ENCODE measurements at regions not wholly inside any gene's neighbourhood (a gene's known extent, or its start where the extent isn't known, plus 50 kb on each side); places are given as distances from the start of the nearest gene placed in this dataset.

DNA sequence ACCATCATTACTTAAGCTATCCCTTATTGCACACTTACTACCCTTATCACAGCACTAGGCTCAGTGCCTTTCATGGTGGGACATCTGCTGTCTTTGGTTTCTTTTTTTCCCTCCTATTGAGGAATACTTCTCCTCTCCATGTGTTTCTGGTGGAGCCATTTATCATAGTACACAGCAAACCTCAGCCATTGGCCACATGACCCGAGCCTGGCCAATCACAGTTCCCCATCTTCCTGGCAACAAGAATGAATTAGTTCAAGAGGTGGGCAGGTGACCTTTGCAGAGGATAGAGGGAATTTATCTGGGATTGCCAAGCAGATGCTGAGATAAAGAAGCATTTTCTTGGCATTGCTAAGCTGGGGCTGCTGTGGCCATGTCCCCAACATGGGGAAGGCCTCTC is 101.1 kb upstream of the ZNF618 start:
- H2AK9ac ChIP-seq (replicated peaks; ENCODE audit: low read depth, low read length, poor library complexity): no peak overlapping the region
- peaks cover 5% of the 10 kb centered on the region; the same call in 1 of the 2 replicates for H3K9me3 ChIP-seq (ENCODE audit: control insufficient read depth, insufficient read depth, low read length)
- no peak overlapping the region for H2BK20ac ChIP-seq (ENCODE audit: low read depth, low read length)
- H3K14ac ChIP-seq (replicated peaks; ENCODE audit: low read depth, low read length): no peak overlapping the region
- no peak overlapping the region for H3K27ac ChIP-seq (ENCODE audit: insufficient read depth, low read length)
- no peaks in the 10 kb centered on the region for H3K9me1 ChIP-seq (ENCODE audit: insufficient read depth, low read length)
- no peak overlapping the region for H3K23ac ChIP-seq (ENCODE audit: low read depth, low read length)
- DNase-seq (no peak), ATAC-seq (ENCODE audit: low read depth) (no peak)
- H3K9ac ChIP-seq (ENCODE audit: low read depth, low read length): no peak overlapping the region
- intact Hi-C loops (cut with micrococcal nuclease) (no loop called here), dilution Hi-C loops (cut with HindIII; ENCODE audit: low sequenced_read_pairs, unreplicated experiment) (no loop called here), in situ Hi-C loops (cut with MboI; ENCODE audit: low sequenced_read_pairs) (loop anchor here (25.0 kb wide), 1 partner anchor 87 kb away; no protein-coding TSS in a partner anchor)
- ChIA-PET CTCF (no interaction called here), POLR2A (ENCODE audit: unreplicated experiment) (no interaction called here)
- TF ChIP-seq, protein P1, sequence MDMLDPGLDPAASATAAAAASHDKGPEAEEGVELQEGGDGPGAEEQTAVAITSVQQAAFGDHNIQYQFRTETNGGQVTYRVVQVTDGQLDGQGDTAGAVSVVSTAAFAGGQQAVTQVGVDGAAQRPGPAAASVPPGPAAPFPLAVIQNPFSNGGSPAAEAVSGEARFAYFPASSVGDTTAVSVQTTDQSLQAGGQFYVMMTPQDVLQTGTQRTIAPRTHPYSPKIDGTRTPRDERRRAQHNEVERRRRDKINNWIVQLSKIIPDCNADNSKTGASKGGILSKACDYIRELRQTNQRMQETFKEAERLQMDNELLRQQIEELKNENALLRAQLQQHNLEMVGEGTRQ (IDR thresholded peaks at IDR 0.05; ENCODE audit: low read depth, low read length): no peak
- TF ChIP-seq RCOR1 (IDR thresholded peaks at IDR 0.05; ENCODE audit: insufficient replicate concordance, low read length) (no peak), MAZ (IDR thresholded peaks at IDR 0.05; ENCODE audit: borderline replicate concordance, low read depth, low read length) (no peak), CEBPB (IDR thresholded peaks at IDR 0.05; ENCODE audit: low read depth, low read length) (no peak), NFE2L2 (IDR thresholded peaks at IDR 0.05; ENCODE audit: low read depth, low read length) (no peak), BHLHE40 (IDR thresholded peaks at IDR 0.05; ENCODE audit: low read depth, low read length) (no peak), RFX5 (IDR thresholded peaks at IDR 0.05; ENCODE audit: low read depth, low read length) (no peak), POLR2A (IDR thresholded peaks at IDR 0.05; ENCODE audit: low read depth, low read length) (no peak), FOS (IDR thresholded peaks at IDR 0.05; ENCODE audit: low read depth, low read length) (no peak), SMC3 (IDR thresholded peaks at IDR 0.05; ENCODE audit: low read depth, low read length) (no peak), MXI1 (IDR thresholded peaks at IDR 0.05; ENCODE audit: borderline replicate concordance, low read depth, low read length) (no peak), CHD1 (IDR thresholded peaks at IDR 0.05; ENCODE audit: low read depth, low read length) (no peak), MAFK (IDR thresholded peaks at IDR 0.05; ENCODE audit: low read depth, low read length) (no peak), RAD21 (IDR thresholded peaks at IDR 0.05; ENCODE audit: low read length) (no peak)
- TF ChIP-seq, protein P2, sequence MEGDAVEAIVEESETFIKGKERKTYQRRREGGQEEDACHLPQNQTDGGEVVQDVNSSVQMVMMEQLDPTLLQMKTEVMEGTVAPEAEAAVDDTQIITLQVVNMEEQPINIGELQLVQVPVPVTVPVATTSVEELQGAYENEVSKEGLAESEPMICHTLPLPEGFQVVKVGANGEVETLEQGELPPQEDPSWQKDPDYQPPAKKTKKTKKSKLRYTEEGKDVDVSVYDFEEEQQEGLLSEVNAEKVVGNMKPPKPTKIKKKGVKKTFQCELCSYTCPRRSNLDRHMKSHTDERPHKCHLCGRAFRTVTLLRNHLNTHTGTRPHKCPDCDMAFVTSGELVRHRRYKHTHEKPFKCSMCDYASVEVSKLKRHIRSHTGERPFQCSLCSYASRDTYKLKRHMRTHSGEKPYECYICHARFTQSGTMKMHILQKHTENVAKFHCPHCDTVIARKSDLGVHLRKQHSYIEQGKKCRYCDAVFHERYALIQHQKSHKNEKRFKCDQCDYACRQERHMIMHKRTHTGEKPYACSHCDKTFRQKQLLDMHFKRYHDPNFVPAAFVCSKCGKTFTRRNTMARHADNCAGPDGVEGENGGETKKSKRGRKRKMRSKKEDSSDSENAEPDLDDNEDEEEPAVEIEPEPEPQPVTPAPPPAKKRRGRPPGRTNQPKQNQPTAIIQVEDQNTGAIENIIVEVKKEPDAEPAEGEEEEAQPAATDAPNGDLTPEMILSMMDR (conservative IDR thresholded peaks at IDR 0.05; ENCODE audit: low read depth, low read length): no peak
- TF ChIP-seq, protein P3, sequence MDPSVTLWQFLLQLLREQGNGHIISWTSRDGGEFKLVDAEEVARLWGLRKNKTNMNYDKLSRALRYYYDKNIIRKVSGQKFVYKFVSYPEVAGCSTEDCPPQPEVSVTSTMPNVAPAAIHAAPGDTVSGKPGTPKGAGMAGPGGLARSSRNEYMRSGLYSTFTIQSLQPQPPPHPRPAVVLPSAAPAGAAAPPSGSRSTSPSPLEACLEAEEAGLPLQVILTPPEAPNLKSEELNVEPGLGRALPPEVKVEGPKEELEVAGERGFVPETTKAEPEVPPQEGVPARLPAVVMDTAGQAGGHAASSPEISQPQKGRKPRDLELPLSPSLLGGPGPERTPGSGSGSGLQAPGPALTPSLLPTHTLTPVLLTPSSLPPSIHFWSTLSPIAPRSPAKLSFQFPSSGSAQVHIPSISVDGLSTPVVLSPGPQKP (IDR thresholded peaks at IDR 0.05; ENCODE audit: borderline replicate concordance, low read depth, low read length): no peak
- no CpG with 5 or more reads among the region's 1 CpG for WGBS, 2 experiments (ENCODE audit: extremely low coverage in 2 of 2, insufficient read length in 1 of 2)
- H2AK5ac ChIP-seq (ENCODE audit: low read depth, low read length): no peak overlapping the region
- no peak overlapping the region for H3K4ac ChIP-seq (ENCODE audit: low read depth, low read length)
- H4K20me1 ChIP-seq (ENCODE audit: insufficient read depth, low read length): no peaks in the 10 kb centered on the region
- no peak overlapping the region for H2AFZ ChIP-seq (replicated peaks; ENCODE audit: low read length, poor library complexity)
- no peak overlapping the region for H3K4me2 ChIP-seq (ENCODE audit: low read depth, low read length)
- no peaks in the 10 kb centered on the region for H3K4me1 ChIP-seq (ENCODE audit: control insufficient read depth, insufficient read depth, low read length)
- no peak overlapping the region for H2BK120ac ChIP-seq (ENCODE audit: low read depth, low read length)
- BruUV-seq (replicated peaks): no TSS peak
- H3K27me3 ChIP-seq (ENCODE audit: control insufficient read depth, insufficient read depth, low read length): peaks cover 52% of the 10 kb centered on the region
- H2BK15ac ChIP-seq (ENCODE audit: low read depth, low read length): no peak overlapping the region
- H3K56ac ChIP-seq (ENCODE audit: extremely low read depth, insufficient read depth, low read length): no peak overlapping the region
- no peak overlapping the region for H3K18ac ChIP-seq (ENCODE audit: low read depth, low read length)
- no peaks in the 10 kb centered on the region for H3K36me3 ChIP-seq (ENCODE audit: control insufficient read depth, insufficient read depth, low read length)
- H4K91ac ChIP-seq (ENCODE audit: insufficient read depth, low read depth, low read length): no peak overlapping the region
- no peak overlapping the region for H3K4me3 ChIP-seq (ENCODE audit: insufficient read depth, low read depth, low read length)
- H4K5ac ChIP-seq (ENCODE audit: low read depth, low read length): no peak overlapping the region
- no peak overlapping the region for H4K8ac ChIP-seq (ENCODE audit: low read depth in 2 of 2, low read length in 2 of 2)
- no peaks in the 10 kb centered on the region for H3K79me1 ChIP-seq (ENCODE audit: low read depth in 1 of 2, low read length in 2 of 2)
- H2BK5ac ChIP-seq (ENCODE audit: low read depth, low read length, poor library complexity, severe bottlenecking): no peak overlapping the region

Measured in IMR-90 (cell line).